Sciatic nerve (tissue), 2 donors: ENCODE measurements at regions not wholly inside any gene's neighbourhood (a gene's known extent, or its start where the extent isn't known, plus 50 kb on each side); places are given as distances from the start of the nearest gene placed in this dataset.
A peak's percentile ranks its signal among the peaks of the same experiment; 100 is the strongest.
"Not testable (repeated sequence)": the region's sequence is repeated elsewhere in the genome, so short reads cannot be mapped to it uniquely, and the experiment has no call there.

Source experiments
- ATAC-seq: fragments of 200-7000 bp; cut with Tn5 transposase; one replicate; pipeline ENCODE4 v1.9.1; 2020; ENCODE audit warnings: mild to moderate bottlenecking, moderate library complexity
- DNase-seq: peaks from one replicate; pipeline ENCODE4 v3.0.0-alpha.2; 2020; ENCODE audit warnings: low spot score
- intact Hi-C: fragments of 100-400 bp; cut with DNase I; formaldehyde crosslinking; loops from one replicate; pipeline ENCODE4 v1.14.2; 2022
- donor health status: DM: no; HTN: no; CAD: no.
- donor health status: DM: no; HTN: no; CAD: no.

DNA sequence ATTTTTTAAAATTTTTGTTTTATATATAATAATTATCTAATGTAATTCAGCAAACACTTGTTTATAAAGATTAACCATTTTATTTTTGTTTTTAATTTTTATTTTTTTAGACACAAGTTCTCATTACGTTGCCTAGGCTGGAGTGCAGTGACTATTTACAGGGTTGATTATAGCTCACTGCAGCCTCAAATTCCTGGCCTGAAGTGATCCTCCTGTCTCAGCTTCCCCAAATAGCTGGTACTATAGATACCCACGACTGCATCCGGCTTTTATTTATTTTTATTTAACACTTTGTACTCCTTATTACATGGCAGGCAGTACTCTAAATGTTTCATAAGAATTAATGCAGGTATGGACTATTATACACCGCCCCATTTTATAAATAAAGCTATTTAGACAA lies 288.7 kb downstream of the MDFIC start:
- DNase-seq = no peak
- no peak for ATAC-seq
- intact Hi-C loops = no loop called here

DNA sequence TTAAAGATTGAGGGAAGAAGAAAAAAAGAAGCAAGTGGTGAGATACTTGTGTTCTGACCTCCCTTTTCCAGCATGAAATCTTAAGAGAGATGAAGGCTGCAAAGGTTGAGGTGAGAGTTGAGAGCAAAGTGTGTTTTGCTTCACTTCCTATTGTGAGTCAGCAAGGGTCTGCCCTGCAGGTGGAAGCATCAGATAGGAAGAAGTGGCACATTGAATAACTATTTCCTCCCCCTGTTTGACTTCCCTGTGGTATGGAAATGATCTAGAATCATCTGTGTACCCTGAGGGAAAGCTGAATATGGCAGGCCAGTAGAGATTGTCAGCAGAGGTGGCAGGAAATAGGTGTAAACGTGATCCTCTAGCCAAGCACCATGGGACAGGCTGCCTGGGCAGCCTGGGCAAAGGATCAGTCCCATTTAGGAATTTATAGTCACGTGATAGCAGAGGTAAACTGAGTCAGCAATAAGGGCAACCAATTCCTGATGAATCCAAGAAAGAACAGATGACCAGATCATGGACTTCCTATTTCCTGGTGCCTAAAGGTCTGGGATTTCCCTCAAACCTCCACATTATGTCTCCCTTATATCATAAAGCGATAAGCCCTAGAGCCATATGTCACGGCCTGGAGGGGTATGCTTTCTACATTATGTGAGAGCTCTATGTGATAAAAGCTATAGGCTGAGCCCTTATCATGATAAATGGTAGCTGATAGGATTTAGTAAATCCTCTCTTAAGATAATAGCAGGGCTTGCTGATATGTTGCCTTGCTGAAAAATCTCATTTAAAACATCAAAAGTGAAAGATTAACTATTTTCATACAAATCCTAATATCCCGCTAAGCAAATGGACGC lies 287.0 kb downstream of the MDFIC start:
- ATAC-seq (no peak), DNase-seq (no peak)
- intact Hi-C loops = no loop called here

DNA sequence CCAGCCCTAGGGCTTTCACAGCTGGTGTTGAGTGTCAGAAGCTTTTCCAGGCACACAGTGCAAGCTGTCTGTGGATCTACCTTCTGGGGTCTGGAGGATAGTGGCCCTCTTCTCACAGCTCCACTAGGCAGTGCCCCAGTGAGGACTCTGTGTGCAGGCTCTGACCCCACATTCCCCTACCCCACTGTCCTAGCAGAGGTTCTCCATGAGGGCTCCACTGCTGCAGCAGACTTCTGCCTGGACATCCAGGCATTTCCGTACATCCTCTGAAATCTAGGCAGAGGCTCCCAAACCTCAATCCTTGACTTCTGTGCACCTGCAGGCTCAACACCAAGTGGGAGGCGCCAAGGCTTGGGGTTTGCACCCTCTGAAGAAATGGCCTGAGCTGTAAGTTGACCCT lies 284.5 kb downstream of the MDFIC start:
- DNase-seq, ATAC-seq, intact Hi-C loops: not testable (repeated sequence)

DNA sequence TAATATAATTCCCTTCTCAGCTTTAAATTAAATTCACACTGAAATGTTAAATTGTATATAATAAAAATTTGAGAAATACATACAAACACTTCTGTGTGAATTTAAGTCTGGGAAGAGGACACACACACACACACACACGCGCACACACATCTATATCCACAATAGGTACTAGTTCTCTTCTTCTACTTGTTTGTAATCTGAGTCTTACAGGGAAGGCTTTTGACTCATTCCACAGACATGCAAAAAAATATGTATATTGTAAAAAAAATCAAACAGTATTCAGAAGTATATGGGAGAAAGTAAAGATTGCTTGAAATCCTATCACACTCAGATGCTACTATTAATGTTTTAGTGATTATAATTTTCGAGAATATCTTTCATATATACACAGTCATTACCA lies 276.2 kb downstream of the MDFIC start:
- intact Hi-C loops = no loop called here
- no peak for ATAC-seq
- DNase-seq = no peak

DNA sequence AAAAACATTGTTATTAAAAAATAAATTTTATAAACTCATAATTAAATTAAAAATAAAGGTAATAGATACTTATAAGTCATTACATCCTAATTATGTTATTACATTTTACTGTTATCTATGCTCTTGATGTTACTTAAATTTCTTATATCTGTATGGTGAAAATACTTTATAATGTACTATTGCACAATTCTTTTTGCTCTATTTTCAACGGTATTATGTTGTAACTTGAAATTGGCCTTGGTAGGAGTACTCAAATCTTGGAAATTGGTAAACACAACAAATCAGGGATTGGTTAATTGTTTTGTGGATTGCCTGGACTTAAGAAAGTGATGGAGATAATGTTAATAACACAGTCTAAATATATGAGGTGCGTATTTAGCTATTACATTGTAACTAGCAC lies 273.3 kb downstream of the MDFIC start:
- DNase-seq = no peak
- intact Hi-C loops = no loop called here
- no peak for ATAC-seq

DNA sequence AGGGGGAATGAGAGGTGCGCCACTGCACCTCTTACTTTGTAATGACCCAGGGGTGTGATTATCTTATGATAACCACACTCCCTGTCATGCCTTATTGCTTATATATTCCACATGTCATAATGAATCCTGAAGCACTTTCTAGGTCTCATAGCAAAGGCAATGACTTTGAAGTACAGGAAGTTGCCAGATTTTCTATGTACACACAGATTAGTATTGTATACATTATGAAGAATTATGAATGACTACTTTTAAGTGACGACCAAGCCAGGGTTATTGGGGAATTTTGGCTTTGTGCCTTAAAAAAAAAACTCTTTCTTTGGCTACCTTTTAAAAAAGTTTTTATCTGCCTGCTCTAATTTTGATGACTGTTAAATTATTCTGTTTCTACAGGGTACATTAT lies 269.6 kb downstream of the MDFIC start:
- DNase-seq (no peak), ATAC-seq (no peak)
- intact Hi-C loops = no loop called here

DNA sequence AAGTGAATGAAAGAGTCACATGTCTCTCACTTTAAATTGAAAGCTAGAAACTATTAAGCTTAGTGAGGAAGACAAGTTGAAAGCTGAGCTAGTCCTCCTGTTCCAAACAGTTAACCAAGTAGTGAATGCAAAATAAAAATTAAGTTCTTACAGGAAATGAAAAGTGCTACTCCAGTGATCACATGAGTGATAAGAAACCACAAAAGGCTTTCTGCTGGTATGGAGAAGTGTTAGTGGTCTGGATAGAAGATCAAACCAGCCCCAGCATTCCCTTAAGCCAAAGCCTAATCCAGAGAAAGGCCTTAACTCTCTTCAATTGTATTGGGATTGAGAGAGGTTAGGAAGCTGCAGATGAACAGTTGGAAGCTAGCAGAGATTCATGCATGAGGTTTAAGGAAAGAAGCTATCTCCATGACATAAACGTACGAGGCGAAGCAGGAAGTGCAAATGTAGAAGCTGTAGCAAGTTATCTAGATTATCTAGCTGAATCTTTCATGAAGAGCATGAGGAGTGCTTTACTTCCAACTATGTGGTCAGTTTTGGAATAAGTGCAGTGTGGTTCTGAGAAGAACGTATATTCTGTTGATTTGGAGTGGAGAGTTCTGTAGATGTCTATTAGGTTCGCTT lies 261.6 kb downstream of the MDFIC start:
- intact Hi-C loops = no loop called here
- DNase-seq = no peak
- ATAC-seq = no peak

DNA sequence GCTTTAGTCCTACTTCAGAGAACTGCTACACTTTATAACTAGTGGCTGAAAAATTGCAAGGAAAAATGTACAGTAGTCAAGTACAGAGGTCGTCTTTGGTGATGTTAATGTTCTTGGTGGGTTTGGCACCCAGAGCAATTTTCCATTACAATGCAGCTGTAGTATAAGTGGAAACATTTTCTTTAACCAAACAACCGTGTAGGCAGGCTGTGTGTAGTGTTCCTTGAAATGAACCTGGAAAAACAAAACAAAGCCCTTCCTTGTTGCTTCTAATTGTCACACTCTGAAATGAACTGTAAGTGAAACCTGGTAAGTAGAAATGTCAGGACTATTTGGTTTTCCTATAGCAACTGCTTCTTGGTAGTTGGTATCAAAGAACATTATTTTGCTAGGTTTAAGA lies 256.9 kb downstream of the MDFIC start:
- ATAC-seq (peak; percentile 34), DNase-seq (no peak)
- intact Hi-C loops = no loop called here

DNA sequence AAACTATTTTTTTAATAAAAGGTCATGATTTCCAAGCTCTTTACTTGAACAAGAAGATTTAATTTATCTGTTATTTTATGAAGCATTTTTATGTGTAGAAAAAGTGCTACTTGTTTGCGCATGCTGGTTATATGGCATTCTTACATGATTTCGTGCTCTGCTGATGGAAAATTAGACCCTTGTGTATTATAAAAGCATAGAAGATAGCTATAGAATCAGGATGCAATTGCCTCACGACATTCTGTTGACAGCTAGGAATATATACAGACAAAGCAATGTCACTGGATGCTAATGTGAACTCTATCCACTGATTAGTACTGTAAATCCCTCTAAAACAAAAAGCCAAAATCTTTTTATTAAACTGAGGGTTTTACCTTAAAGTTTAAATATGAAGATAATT lies 255.9 kb downstream of the MDFIC start:
- intact Hi-C loops = no loop called here
- no peak for DNase-seq
- ATAC-seq = no peak

DNA sequence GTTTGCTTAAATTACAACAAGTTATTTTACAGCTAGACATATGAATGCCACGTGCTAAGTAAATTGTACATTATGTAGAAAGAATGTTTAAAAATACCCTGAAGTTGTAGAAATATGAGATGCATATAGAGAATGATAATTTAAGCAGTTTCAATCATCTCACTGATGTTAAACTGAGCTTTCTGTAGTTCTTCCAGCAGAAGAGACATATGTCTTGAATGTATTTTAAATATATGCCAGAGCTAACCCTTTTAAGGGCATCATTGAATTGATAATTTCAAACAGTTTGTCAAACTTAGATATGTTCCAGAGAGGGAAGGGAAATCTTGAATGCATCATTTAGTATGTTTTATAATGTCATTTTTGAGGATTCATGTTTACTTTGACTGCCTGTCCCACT lies 255.2 kb downstream of the MDFIC start:
- no peak for DNase-seq
- ATAC-seq = no peak
- intact Hi-C loops = no loop called here

DNA sequence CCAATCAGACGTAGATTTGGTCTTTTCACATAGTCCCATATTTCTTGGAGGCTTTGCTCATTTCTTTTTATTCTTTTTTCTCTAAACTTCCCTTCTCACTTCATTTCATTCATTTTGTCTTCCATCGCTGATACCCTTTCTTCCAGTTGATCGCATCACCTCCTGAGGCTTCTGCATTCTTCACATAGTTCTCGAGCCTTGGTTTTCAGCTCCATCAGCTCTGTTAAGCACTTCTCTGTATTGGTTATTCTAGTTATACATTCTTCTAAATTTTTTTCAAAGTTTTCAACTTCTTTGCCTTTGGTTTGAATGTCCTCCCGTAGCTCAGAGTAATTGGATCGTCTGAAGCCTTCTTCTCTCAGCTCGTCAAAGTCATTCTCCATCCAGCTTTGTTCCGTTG lies 250.5 kb downstream of the MDFIC start:
- ATAC-seq, intact Hi-C loops: not testable (repeated sequence)

DNA sequence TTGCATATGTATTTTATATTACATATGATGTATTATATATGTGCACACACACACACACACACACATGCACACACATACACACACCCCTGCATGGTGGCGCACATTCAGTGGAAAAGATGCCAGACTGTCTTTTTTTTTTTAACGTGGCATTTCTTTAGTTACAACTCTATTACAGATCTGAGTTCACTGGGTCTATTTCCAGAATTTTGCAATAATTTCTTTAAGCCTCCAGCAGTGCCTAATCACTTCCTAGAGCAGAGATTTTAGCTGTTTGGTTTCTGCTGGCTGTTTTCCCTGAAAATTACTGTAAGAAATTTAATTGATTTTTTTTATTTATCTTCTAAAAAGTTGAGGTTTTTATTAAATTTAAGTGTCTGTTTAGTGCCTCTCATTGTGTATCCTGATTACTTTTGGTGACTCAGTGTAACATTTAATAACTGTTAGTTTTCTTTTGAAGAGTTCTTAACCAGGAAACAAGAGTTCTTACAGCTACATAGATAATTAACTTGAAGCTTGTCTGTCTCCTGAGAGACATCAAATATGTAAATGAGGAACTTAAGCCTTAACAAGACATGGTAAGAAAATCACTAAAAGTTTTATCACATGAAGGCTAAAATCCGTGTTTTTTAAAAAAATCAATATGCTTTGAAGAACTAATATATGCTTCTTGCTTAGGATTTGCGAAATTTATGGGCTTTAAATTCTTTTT lies 232.0 kb downstream of the MDFIC start:
- intact Hi-C loops = no loop called here
- ATAC-seq (no peak), DNase-seq (no peak)

More for the DNA sequence above, 250.5 kb downstream of the MDFIC start:
- DNase-seq = not testable (repeated sequence)

DNA sequence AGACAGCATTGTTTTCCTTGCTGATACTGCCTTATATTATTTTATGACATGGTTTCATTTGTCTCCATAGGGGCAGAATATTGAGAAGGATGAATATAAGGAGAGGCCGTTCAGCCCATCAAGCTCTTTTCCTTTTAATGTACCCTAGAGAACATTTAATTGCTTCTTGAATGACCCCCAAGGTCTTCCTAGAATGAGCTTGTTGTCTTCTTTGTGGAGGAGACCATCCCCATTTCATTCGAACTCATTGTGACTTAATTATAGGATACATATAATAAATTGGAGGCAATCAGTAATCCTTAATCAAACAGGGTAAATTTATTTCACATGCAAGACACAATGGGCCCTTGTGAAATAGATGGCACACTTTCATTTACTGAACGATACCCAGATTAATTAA lies 231.3 kb downstream of the MDFIC start:
- ATAC-seq (no peak), DNase-seq (no peak)
- intact Hi-C loops = no loop called here

DNA sequence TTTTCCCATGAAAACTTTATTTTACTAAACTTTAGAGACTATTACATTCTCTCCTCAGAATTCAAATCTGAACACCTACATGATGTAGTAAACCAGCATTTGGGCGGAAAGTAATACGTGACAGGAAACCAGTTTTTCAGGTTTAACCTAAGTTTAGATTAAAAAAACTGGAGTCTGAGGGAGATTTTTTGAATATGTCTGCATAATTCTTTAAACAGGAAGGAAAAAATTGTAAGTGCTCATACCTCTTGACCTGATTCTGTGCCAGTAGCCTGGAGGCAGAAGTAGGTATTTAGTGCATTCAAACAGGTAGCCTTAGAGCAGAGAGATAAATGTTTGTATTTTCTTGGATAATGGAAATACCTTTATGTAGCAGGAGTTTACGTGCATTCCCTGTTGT lies 224.3 kb downstream of the MDFIC start:
- intact Hi-C loops = no loop called here
- ATAC-seq (no peak), DNase-seq (no peak)

DNA sequence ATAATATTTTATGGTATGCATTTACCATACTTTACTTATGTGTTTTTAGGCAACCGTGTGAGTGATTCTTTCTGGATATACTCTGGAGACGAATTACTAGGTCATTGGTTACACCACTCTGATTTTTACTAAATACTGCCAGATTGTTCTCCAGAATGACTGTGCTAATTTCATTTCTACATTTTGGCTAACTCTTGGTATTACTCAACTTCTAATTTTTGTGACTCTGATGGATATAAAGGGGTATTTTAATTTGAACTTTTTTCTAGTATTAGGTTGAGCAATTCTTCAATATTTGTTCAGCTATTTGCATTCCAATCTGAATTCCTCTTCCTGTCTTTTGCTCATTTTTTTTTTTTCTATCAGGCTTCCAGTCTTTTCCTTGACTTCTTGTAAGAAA lies 223.6 kb downstream of the MDFIC start:
- intact Hi-C loops = loop anchor here (2.0 kb wide), 1 partner anchor 59 kb away; no protein-coding TSS in a partner anchor
- DNase-seq (no peak), ATAC-seq (peak; percentile 96)

DNA sequence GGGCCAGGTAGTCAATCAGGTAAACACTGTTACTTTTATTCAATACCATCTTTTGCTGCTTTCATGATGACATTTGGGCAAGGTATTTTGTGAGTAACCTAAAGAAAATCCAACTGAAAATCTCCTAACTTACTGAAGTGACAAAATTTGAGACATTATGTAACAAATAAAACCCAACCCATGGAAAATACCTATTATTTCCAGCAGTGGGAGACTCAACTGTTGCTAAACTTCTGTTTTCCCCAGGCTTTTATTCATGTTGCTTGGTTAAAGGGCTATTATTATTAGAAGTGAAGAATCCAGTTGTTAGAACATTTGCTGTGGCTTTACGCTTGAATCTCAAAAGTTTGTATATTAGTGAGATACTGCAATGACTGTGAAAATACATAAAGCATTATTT lies 215.9 kb downstream of the MDFIC start:
- intact Hi-C loops = no loop called here
- ATAC-seq (no peak), DNase-seq (no peak)

DNA sequence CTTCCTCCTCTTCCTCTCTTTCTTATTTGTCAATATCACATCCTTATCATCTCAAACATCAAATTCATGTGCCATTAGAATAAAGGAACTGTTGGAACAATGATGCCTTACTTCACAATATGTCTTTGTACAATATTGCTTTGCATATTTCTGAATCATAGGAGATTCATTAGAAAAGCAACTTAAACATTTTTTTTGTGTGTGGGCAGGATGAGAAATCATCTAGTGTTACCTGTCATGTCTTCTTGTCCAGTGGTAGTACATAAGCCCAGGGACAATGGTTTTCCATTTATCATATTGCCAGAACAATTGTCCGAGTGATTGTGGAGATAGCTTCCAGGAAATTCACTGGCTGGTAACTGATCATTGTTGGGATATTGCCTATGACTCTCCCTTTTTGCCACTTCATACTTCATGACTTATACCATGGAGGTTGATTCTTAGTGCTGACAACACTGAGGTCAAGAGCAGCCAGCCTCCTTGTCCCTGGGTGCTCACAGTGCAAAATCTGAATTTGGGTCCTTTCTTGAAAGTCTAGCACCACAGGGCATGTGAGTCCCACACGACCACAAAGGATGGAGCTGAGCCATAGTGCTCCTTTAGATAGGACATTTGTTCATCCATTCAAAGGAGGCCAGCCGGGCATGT lies 215.0 kb downstream of the MDFIC start:
- ATAC-seq (no peak), DNase-seq (no peak)
- intact Hi-C loops = no loop called here

DNA sequence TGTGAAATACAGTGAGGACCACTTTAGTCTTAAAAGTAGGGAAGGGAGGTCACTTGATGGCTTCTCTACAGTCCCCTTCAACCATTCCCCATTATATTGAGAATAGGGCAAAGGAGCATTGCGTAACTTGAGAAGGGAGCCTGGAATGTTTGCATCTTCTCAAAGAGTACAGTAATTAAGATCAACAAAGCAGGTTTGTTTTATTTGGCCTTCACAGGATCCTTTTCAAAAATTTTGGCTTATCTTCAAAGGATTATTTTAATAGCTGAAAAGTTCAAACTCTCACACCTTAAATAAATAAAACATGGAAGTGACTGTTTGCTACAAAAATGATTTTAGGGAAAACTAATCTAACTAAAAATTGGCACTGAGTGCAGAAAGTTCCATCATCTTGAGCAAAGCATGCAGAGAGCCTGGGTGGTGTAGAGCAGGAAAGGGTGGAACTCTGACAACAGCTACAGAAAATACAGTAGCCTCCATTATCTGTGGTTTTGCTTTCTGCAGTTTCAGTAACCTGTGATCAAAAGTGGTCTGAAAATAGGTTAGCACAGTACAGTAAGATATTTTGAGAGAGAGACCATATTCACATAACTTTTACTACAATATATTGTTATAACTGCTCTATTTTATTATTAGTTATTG lies 214.0 kb downstream of the MDFIC start:
- intact Hi-C loops = no loop called here
- DNase-seq (no peak), ATAC-seq (peak; percentile 73)

DNA sequence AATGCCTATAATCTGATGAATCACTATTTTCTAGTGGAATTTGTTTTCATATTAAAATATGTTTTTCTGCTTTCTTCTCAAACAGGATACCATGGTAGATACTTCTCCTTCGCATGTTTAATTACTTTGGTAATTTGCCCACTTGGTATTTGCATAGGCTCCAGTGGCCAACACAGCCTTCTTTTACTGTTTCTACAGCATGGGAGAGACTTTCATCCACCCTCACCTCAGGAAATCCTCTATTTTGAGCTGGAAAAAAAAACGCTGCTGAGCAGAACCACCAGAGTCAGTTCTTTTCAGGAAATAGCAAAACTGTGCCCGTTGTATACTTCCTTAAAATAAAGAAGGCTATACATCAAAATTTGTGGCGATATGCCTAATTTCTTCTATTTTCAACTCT lies 213.3 kb downstream of the MDFIC start:
- ATAC-seq (no peak), DNase-seq (no peak)
- intact Hi-C loops = no loop called here
